Neural crest cell (in vitro differentiated cells): ENCODE measurements at regions not wholly inside any gene's neighbourhood (a gene's known extent, or its start where the extent isn't known, plus 50 kb on each side); places are given as distances from the start of the nearest gene placed in this dataset.

Experiments used
- DNase-seq: peaks from one replicate; pipeline ENCODE4 v3.0.0; 2021; ENCODE audit warnings: low read depth, mixed read lengths, low spot score
- H3K27ac Mint-ChIP-seq: one replicate; pipeline ENCODE4 v1.8.0; 2021; ENCODE audit warnings: mild to moderate bottlenecking, mixed read lengths; ENCODE audit not compliant: unreplicated experiment
- H3K27me3 Mint-ChIP-seq: 2 replicates; pipeline ENCODE4 v1.8.0; 2021; ENCODE audit warnings: low read depth, mild to moderate bottlenecking, mixed read lengths
- H3K36me3 Mint-ChIP-seq: 2 replicates; pipeline ENCODE4 v1.8.0; 2021; ENCODE audit warnings: low read depth, mild to moderate bottlenecking, mixed read lengths
- H3K4me1 Mint-ChIP-seq: 2 replicates; pipeline ENCODE4 v1.8.0; 2021; ENCODE audit warnings: mixed read lengths
- H3K4me3 Mint-ChIP-seq: one replicate; pipeline ENCODE4 v1.8.0; 2021; ENCODE audit warnings: mild to moderate bottlenecking, mixed read lengths
- H3K9me3 Mint-ChIP-seq: 2 replicates; pipeline ENCODE4 v1.8.0; 2021; ENCODE audit warnings: mixed read lengths
- CTCF ChIP-seq: fragments of 200-600 bp; sonication (generic); conservative IDR thresholded peaks from 2 replicates; pipeline ENCODE4 v1.5.0; 2021; ENCODE audit warnings: antibody characterized with exemption, mild to moderate bottlenecking

GRCh38 chr2:160609346-160609745 is 115.7 kb upstream of the RBMS1 start:
- no peak for TF ChIP-seq CTCF
- peaks cover 3% of the 10 kb centered on the region for H3K9me3 Mint-ChIP-seq
- no peak overlapping the region for H3K4me3 Mint-ChIP-seq
- no peaks in the 10 kb centered on the region for H3K27me3 Mint-ChIP-seq
- H3K27ac Mint-ChIP-seq = no peak overlapping the region
- no peaks in the 10 kb centered on the region for H3K36me3 Mint-ChIP-seq
- DNase-seq = no peak
- no peaks in the 10 kb centered on the region for H3K4me1 Mint-ChIP-seq

DNA sequence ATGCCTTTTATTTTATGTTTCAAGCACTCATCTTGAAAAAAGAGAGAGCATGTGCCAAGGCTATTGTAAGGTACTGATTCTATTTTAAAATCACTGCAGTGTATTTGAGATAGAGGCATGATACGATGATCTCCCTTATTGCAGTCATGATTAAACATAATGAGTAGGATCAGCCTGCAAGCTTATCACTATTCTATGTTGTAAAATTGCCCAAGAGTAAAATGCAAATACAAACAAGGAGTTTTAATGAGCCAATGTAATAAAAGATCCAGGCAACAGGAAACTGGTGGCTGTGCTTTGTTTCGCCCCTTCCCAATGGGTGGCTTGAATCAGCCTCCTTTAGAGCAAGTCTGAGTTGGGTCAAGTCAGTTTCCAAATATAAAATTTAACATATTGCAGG is 116.4 kb upstream of the RBMS1 start:
- Mint-ChIP-seq H3K4me1 (no peaks in the 10 kb centered on the region), H3K36me3 (no peaks in the 10 kb centered on the region), H3K9me3 (peaks cover 3% of the 10 kb centered on the region), H3K4me3 (no peak overlapping the region), H3K27me3 (no peaks in the 10 kb centered on the region), H3K27ac (no peak overlapping the region)
- DNase-seq = no peak
- TF ChIP-seq CTCF = no peak

DNA sequence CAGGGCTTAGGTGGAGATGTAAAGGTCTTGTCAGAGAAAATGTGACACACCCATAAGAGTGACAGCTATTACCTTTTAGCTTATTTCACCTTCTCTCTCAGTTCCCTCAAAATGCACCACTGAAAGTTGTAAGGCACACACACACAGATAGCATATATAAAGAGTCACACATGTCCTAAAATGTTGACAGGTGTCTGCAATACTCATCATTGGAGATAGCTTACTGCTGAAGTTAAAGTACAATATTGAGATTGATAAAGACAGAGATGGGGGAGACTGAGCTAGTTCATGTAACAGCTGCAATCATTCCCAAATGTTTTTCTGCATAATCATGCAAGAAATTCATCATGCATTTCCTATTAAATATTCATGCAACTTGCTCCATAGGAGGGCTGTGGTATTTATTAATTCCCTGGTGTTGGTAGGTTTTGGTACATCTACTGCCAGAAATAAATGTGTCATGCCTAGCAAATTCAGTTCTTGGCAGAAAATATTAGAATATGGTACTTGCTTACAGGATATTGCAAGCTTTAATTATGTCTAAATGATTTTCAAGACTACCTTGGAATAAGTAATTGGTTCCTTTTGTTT is 118.8 kb upstream of the RBMS1 start:
- no peak for TF ChIP-seq CTCF
- Mint-ChIP-seq H3K27me3 (no peaks in the 10 kb centered on the region), H3K4me1 (no peaks in the 10 kb centered on the region), H3K36me3 (no peaks in the 10 kb centered on the region), H3K4me3 (no peak overlapping the region), H3K9me3 (peaks cover 10% of the 10 kb centered on the region), H3K27ac (no peak overlapping the region)
- no peak for DNase-seq

- no peaks in the 10 kb centered on the region for H3K27me3 Mint-ChIP-seq
- no peaks in the 10 kb centered on the region for H3K36me3 Mint-ChIP-seq
- H3K27ac Mint-ChIP-seq = no peak overlapping the region
- no peaks in the 10 kb centered on the region for H3K4me1 Mint-ChIP-seq
- TF ChIP-seq CTCF = no peak
- no peak for DNase-seq
- peaks cover 10% of the 10 kb centered on the region for H3K9me3 Mint-ChIP-seq
- H3K4me3 Mint-ChIP-seq = no peak overlapping the region
These were observed 120.0 kb upstream of the RBMS1 start for GRCh38 chr2:160613466-160614153.

DNA sequence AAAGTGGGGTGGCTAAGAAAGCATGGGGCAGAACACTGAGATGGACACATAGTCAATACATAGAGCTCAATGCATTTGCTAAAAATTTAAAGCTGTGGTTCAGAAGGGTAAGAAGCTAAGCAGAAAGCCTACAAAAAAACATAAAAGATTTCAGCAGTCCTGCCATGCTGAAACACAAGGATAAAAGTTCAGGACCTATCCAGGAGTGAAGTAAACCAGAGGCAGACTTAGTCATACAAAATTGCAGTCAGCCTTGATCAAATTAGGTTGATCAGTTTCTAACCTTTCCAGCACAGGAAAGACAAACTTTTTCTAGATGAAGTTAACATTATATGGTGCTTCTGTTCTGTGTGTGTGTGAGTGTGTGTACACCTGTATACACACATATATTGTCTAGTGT is 120.8 kb upstream of the RBMS1 start:
- TF ChIP-seq CTCF = no peak
- no peak for DNase-seq
- Mint-ChIP-seq H3K9me3 (peaks cover 10% of the 10 kb centered on the region), H3K4me1 (no peaks in the 10 kb centered on the region), H3K36me3 (no peaks in the 10 kb centered on the region), H3K27ac (no peak overlapping the region), H3K4me3 (no peak overlapping the region), H3K27me3 (no peaks in the 10 kb centered on the region)
